GM19438 (cell line): ENCODE measurements at regions not wholly inside any gene's neighbourhood (a gene's known extent, or its start where the extent isn't known, plus 50 kb on each side); places are given as distances from the start of the nearest gene placed in this dataset.

Source experiments
- ATAC-seq: cut with Tn5 transposase; IDR thresholded peaks from one replicate; pipeline ENCODE4 v1.9.1; 2021; ENCODE audit warnings: low read depth; ENCODE audit not compliant: unreplicated experiment

GRCh38 chr2:217538719-217539118 lies 464.1 kb downstream of the TNS1 start:
- ATAC-seq, result no peak

DNA sequence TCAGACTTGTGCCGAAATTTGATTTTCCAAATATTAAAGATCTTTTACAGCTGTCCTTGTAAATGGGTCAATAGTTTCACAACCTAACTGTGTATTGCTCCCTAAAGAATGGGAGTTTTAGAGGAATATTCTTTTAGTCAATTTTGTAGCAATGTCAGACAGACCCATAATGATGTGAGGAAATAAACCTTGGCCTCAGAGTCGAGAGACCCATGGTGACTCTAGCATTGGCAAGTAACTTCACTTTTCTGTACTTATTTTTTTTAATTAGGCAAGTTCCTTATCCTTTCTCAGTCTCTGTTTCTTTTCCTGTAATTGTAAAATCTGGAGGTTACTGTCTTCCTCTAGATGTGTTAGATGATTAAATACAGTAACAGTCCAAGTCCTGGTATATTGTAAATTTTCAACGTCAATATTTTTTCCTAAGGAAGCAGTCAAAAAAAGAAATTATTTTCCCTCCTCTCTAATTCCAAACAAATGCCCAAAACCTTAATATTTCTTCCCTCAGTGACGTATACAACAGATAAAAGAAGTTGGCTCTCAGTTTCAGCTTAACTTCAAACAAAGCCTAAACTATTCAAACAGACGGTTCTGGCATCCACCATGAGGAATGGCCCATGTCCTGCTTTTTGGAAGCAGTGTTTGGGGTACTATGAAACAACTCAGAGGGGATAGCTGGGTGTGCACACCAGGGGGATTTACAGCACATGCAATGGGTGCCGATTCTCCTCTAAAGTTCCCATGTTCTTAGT lies 466.7 kb downstream of the TNS1 start:
- no peak for ATAC-seq

DNA sequence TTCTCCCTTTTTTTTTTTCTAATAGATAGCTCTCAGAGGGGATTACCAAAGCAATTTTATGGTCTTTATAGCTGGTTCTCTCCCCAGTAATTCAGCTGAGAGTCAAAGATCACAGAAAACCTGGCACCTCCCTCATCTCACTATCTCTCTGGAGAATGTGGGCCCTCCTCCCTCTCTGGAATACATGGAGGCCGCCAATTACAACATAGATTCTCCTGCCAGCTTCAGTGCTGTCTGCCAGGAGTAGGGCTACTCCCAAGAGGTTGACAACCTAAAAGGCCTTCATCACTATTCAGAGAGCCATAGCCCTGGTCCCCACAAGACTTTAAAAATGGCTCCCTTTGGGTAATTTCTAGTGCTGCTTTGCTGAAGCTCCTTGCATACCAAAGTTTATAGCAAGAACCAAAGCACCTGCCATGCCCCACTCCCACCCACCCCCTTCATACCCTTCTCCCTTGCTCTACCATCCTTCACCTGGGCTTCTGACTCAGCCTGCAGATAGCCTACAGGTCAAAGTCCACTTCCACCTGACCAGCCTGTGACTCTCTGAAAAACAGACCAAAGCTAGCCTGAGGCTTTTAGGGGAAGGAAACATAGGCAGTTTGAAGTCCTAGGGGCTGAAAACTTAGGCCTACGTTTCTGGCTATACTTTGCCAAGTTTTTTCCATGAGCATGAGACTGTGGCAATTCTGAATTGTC lies 472.3 kb downstream of the TNS1 start:
- no peak for ATAC-seq

GRCh38 chr2:217529271-217529670 lies 473.5 kb downstream of the TNS1 start:
- ATAC-seq, result no peak

- no peak for ATAC-seq
These were observed 475.1 kb downstream of the TNS1 start for GRCh38 chr2:217527590-217528202.

DNA sequence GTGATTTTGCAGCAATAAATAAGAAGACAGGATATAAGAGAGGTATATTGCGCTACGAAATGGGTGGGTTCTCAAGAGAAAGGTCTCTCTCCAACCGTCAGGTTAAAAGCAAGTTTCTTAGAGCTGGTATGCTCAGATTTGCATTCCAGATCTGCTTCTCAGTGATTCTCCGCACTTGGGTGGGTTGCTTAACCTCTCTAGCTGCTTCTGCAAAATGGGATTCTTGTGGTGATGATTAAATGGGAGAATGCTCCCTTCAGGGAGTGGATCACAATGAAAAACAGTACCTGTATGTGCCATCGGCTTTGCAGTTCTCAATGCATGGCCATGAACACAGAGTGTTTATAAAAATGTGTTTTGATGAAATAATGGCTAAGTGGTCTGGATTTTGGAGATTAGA lies 477.7 kb downstream of the TNS1 start:
- no peak for ATAC-seq

- ATAC-seq, result no peak
These were observed 479.5 kb downstream of the TNS1 start for GRCh38 chr2:217523286-217523685.

DNA sequence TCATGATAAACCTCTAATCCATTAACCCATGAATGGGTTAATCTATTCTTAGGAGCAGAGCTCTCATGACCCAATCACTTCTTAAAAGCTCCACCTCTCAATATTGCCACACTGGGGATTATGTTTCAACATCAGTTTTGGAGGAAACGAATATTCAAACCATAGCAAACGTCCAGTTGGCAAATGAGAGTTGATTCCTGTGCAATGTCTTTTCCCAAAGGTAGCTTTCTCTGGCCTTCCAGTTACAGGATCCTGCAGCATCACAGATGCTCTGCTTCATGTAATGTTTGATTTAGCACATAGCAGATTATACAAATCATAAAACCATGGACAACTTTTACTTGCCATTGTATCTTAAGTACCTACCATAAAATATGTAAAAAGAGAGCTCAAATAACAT lies 481.0 kb downstream of the TNS1 start:
- ATAC-seq, result no peak

DNA sequence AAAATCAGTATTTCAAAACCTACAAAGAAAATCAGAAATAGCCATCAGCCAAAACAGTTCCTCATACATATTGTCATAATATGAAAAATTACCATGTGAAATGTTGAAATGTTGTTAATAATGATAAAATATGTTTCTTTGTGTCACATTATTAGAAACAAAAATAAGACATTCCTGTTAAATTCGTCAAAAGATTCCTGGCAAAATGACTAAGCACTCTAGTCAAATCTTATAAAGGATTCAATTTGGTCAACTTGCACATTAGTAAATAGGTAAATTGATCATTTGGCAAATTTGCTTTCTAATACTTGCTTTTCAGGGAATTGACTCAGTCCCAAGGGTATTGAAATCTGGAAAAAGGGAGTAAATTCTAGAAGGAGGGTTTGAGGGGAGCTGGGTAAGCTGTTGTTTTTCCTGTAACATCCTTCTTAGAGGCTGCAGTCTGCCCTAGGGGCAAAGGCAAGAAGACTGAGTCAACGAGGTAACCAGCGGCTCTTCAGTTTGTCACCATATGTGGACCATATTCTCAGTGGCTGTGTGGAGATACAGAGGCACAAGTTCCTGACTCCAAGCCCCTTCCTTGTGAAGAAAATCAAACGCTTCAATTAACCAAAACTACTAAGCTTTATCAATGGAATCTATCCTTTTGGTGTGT lies 482.3 kb downstream of the TNS1 start:
- no peak for ATAC-seq

DNA sequence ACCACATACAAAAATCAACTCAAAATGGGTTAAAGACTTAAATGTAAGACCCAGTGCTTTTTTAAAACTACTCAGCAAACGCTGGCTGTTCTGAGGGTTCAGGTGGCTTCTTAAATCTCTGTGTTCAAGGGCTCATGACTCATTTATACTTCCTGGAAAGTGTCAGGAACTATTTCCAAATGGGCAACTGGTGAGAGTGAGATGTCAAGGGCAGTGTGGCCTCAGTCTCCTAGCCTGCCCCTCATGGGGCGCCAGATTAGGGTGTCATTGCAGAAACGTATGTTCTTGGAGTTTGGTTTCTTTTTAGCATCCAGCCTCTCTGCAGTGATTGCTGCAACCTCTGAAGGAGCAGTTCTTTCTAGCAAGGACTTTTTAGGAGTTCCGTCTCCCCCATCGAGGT lies 485.4 kb downstream of the TNS1 start:
- ATAC-seq, result no peak

DNA sequence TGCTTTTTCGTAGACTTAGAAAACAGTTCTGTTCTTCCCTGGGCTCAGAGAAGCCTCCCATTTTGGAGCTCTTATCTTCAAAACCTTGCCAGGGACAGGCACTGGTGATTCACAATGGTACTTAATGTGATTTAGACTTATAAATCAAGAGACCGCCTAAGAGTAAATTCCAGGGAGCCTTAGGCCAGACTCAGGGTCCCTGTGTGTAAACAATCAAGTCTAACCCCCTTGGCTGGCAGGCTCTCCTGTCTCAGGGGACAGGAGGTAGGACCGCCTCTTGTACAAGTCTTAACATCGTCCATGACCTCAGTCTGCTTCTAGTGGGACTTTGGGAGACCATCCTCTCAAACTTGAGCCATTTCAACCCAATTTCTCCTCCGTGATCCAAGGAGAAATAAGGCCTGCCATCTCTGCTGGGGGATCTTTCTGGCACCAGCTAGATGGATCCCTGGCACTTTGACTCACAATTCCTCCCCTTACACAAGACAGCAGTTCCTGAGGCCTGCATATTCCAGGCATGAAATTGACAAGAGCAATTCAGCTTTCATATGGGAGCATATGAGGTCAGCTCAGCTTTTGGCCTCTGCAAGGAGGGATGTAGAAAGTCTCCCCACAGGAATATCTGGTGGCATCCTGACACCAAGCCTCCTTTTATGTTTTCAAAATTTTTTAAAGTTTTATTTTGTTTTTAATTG lies 487.0 kb downstream of the TNS1 start:
- no peak for ATAC-seq

GRCh38 chr2:217513258-217513657 lies 489.5 kb downstream of the TNS1 start:
- ATAC-seq, result no peak

GRCh38 chr2:217512728-217513127 lies 490.1 kb downstream of the TNS1 start:
- ATAC-seq, result no peak

DNA sequence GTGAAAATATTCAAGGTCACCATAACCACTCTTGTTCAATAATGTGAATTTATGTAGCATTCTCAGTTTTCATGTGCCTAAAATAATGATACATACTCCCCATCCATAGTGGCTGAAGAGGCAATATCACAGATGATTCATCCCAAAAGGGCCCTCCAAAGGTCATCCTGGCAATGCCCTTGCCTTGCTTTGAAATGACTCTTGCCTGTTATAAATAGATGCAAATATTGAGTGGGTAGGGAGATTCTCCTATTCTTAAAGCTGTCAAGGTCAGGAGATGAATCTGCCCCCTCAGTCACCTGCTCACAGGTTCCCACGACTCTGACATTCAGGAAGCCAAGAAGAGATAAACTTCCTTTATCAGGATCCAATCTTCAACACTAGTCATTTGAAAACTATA lies 490.5 kb downstream of the TNS1 start:
- no peak for ATAC-seq

GRCh38 chr2:217511850-217512249 lies 490.9 kb downstream of the TNS1 start:
- ATAC-seq, result no peak

DNA sequence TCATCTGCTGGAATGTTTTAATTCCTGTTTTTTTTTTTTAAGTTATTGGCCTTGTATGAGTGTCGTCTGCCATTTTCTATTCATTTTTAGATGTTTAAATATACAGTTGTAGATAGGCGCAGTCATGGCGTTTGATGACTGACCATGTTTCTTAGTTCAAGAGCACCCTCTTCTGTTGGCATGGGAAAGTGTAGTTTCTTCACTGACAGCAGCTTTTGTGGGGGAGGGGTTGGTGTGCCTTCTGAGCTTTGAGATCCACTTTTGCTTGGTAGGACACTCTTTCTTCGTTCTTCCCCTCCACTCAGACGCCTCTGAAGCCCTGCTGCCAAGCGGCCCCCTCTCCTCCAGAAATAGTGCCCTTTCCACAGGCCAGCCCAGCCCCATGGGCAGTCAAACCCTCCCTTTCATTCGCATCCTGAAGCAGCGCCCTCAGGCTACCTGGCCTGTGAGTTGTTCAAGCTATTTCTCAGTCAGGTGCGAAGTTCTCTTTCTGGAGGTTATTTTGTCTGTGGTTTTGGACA lies 492.0 kb downstream of the TNS1 start:
- no peak for ATAC-seq

DNA sequence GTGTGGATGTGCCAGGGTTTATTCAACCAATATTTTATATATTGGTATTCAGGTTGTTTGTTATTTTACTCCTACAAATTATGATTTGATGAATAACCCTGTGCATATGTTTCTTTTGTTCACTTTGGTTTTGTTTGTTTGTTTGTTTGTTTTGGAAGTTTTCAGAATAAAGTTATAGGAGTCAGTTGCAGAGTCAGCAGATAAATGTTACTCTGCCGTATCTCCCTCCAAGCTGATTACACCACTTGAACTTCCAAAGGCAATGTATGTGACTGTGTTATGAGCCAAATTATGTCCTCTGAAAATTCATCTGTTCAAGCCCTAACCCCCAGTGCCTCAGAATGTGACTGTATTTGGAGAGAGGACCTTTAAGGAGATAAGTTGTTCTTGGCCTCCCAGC lies 497.5 kb downstream of the TNS1 start:
- no peak for ATAC-seq

GRCh38 chr2:217501887-217502286 lies 500.9 kb downstream of the TNS1 start:
- no peak for ATAC-seq

DNA sequence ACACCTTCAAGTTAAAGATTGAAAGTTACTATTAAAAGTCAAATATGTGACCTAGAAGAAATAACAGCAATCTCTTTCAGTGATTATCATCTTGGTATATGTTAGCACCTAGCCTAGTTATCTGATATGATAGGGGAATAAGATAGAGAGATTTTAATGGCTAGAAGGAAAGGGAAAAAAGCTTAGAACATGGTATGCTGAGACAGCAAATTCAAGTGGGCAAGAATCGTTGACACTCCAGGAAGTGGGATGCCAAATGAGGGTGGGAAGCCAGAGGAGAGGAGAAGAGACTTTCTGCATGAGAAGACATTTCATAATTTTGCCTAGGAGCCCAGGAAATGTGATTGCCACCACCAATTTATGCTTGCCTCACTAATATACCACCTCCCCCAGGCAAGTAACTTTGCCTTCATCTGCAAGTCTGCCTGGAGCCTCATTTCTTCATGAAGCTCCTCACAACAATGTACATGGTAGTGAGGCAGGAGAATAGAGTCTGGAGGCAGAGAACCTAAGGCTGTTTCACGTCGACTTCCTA lies 504.9 kb downstream of the TNS1 start:
- no peak for ATAC-seq

GRCh38 chr2:217494557-217494956 lies 508.2 kb downstream of the TNS1 start:
- ATAC-seq, result no peak
